NCI-H446 (cell line): ENCODE measurements at regions not wholly inside any gene's neighbourhood (a gene's known extent, or its start where the extent isn't known, plus 50 kb on each side); places are given as distances from the start of the nearest gene placed in this dataset.

Experiments used
- DNase-seq, 2 experiments: peaks; one replicate each; lab custom pipeline; 2025; lab: John Stamatoyannopoulos, UW

GRCh38 chr2:16561676-16562075, 104.0 kb downstream of the CYRIA start:
- DNase-seq: no peak

- DNase-seq: no peak
These were observed 104.4 kb downstream of the CYRIA start for GRCh38 chr2:16561251-16561650.

DNA sequence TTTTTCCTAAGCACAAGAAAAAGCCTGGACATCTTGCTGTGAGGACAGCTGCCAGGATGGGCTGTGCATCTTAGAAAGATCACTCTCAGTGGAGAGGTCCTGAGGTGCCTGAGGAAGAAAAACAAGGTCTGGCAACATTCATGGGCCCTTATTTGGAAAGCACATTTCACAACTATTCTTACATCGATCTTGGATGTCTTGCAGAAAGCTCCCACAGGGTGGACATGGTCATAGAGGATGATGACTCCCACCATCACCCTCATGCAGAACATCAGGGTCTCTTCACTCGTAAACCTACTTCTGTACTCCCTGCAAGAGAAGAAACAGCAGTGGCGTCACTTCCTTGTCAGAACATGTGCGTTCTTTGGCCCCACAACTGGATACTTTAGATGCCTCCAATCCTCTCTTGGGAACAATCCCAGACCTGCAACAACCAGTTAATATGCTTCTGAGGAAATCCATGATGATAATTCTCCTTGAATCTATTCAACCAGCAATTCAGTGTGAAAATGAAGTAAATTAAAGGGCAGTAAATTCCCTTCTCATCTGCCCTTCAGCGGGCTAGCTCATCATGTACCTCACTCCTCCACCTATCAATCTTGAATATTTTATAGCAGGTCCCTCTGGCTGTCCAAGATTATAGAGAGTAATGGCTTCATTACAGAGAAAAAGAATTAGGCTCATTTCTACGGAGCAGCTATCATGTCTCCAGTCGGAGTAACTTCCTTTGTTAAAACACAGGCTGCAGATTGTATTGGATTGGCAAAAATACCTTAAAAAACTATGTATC, 106.2 kb downstream of the CYRIA start:
- DNase-seq: no peak

DNA sequence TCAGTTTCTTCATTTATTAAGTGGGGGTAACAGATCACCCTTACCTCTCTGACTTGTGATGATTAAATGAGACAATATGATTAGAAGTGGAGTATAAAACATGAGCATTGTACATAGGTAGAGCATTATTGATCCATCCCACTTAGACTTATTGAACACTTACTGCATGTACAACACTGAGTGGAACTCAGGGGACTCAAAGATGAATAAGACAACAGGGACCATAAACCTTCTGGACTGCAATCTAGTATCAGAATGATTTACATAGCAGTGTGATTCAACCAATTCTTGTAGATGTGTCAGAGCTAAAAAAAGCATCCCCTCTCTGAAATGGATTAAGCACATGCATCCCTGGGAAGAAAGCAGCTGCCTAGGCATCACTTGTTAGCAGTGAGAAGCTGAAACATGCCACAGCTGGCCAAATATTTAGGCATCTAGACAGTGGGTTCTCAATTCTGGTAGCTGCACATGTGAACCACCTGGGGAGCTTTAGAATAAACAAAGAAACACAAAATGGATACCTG, 111.5 kb downstream of the CYRIA start:
- DNase-seq: no peak

- DNase-seq: peak in 1 of 2 experiments; percentile 48
These were observed 112.4 kb downstream of the CYRIA start for GRCh38 chr2:16553226-16553625.

DNA sequence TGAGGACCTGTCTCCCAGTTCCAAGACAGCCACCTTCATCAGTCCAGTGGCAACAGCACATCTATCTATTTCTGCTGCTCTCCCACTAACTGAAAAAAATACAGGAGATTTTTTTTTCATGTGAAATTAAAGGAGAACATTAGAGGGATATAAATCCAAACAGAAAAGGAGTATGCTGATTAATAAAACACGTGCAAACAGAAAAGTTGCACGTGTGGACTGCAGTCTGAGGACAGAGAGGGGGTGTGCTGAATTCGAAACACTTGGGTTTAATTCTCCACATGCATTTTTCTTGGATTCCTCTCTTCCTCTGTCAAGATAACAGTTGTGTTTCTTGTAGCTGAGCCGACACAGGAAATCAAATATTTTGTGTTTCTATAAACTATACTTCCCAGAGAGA, 113.4 kb downstream of the CYRIA start:
- no peak for DNase-seq

DNA sequence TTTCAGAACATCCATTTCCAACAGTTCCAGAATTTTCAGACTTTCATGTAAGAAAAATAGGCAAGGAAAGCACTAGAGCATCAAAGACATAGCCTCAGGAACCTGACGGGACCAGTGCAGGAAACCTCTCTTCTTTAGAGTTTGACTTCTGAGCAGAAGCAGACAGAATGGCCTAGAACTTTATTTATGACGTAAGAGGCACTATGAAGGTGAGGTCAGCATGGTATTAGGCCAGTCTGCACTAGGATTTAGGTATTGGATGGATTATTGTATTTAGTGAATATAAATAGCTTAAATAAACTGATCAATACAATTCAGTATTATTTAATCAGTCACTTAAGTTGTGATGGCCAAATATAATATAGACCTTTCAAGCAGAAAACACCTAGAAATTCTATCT, 117.6 kb downstream of the CYRIA start:
- no peak for DNase-seq

- DNase-seq: no peak
These were observed 119.4 kb downstream of the CYRIA start for GRCh38 chr2:16546128-16546754.

GRCh38 chr2:16538707-16539106, 126.9 kb downstream of the CYRIA start:
- DNase-seq: no peak

GRCh38 chr2:16537347-16537746, 128.3 kb downstream of the CYRIA start:
- DNase-seq: no peak

DNA sequence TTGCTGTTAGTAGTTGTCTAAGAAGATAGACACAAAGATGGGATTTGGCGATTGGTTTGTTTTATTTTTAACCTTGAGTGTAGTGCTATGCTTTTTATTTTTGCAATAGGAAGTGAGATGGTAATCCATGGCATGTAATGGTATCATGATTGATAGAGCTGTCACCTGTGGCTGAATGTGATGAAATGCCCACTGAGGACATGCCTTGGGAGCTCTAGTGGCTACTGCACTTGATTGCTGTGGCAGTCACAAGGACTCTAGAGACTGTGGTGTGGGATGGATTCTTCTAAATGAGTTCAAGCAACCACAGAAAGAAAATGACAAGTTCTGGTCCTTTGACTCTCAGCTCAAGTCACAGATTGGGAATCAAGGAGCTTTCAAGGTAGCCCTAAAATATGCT, 139.4 kb downstream of the CYRIA start:
- no peak for DNase-seq

GRCh38 chr2:16525265-16525887, 140.3 kb downstream of the CYRIA start:
- DNase-seq: peak in 1 of 2 experiments; percentile 42

- DNase-seq: no peak
These were observed 141.9 kb downstream of the CYRIA start for GRCh38 chr2:16523711-16524110.

DNA sequence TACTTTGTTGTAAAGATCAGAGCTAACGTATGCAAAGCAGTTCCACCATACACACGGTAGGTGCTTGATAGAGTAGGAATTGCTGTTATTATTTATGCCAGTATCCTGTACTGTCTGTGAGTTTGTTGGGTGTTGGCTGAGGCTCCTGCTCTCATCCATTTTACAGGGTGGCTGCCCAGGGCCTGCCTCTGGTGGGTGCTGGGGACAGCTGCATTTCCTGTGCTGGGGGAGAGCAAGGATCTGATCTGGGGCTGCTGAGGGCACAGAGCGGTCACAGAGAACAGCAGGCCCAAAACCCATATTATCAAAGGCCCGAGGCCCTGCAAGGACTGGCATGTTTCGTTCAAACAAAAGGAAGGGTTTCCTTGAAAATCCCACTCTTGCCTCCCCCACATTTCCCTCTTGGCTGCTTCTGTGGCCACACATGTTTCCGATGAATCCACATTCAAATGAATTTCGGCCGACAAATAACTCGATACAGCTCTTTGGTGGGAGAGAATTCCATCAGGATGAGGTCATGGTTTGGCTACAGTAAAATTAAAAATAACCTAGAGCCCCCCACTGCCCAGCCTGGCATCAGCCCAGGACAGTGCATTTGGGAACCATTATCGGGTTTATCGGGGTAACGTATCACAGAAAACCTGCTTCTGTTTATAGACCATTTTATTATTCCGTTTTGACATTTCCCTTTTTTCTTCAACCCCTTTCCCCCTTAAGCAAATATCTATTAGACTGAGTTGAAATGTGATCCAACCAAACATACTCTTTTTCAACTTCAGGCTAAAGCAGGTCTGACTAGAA, 143.4 kb downstream of the CYRIA start:
- no peak for DNase-seq

- DNase-seq: no peak
These were observed 144.7 kb downstream of the CYRIA start for GRCh38 chr2:16520891-16521290.

- no peak for DNase-seq
These were observed 149.9 kb downstream of the CYRIA start for GRCh38 chr2:16515696-16516095.

DNA sequence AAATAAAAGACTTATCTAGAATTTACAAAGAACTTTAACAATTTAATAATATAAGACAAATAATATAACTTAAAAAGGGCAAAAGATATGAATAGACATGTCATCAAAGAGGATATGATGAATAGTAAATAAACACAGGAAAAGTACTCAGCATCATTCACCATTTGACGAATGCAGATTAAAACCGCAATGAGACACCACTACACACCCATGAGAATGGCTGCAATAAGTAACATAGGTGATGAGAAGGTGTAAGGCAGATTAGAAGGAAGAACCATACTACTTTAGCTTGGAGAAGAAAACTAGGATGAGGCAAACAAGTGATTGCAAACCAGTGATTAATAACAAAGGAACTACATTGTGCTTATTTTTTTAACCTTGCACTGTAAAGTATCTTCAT, 152.0 kb downstream of the CYRIA start:
- no peak for DNase-seq

- no peak for DNase-seq
These were observed 154.6 kb downstream of the CYRIA start for GRCh38 chr2:16511041-16511440.

DNA sequence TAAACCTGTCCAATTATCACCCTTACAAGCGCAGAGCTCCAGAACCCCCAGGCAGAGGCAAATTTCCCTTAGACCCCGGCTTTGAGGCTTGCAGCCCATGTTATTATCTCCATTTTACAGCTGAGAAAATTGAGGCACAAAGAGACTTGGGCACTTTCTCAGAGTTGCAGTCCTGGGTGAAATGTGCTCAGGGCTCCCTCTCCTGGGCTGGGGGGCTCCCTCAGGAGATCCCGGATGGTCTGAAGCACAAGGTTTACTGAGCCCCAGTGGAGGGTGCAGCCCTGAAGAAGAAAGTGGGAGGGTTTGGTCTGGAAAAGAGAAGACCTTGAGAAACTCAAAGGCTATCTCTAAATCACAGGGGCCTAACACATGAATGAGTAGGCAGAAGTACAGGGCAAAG, 156.6 kb downstream of the CYRIA start:
- DNase-seq: no peak

GRCh38 chr2:16508490-16508851, 157.2 kb downstream of the CYRIA start:
- DNase-seq: no peak

- DNase-seq: peak; percentile 16 to 61
These were observed 157.8 kb downstream of the CYRIA start for GRCh38 chr2:16507655-16508489.
